ENCODE measurements at regions not wholly inside any gene's neighbourhood (a gene's known extent, or its start where the extent isn't known, plus 50 kb on each side); places are given as distances from the start of the nearest gene placed in this dataset.
"Not testable (repeated sequence)": the region's sequence is repeated elsewhere in the genome, so short reads cannot be mapped to it uniquely, and the experiment has no call there.

DNA sequence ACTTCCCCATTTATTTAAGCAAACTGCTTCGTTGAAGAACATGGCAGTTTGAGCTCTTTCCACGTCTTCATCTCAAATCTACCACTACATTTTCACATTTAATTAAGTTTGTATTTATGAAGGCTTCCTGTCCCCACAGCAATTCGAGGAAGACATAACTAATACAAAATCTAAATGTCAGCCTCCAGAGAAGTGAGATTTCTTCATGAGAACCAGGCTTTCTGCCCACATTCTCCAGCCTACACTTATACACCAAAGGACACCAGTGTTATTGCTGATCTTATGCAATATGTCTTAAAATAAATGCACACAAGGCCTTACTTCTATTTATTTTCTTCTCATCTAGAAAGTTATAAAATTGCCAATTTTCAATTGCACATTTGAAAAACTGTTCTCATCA lies 1209.3 kb upstream of the FAM98A start:
- H3K4me1 ChIP-seq, result no peaks in the 10 kb centered on the region
- TF ChIP-seq, protein P1, sequence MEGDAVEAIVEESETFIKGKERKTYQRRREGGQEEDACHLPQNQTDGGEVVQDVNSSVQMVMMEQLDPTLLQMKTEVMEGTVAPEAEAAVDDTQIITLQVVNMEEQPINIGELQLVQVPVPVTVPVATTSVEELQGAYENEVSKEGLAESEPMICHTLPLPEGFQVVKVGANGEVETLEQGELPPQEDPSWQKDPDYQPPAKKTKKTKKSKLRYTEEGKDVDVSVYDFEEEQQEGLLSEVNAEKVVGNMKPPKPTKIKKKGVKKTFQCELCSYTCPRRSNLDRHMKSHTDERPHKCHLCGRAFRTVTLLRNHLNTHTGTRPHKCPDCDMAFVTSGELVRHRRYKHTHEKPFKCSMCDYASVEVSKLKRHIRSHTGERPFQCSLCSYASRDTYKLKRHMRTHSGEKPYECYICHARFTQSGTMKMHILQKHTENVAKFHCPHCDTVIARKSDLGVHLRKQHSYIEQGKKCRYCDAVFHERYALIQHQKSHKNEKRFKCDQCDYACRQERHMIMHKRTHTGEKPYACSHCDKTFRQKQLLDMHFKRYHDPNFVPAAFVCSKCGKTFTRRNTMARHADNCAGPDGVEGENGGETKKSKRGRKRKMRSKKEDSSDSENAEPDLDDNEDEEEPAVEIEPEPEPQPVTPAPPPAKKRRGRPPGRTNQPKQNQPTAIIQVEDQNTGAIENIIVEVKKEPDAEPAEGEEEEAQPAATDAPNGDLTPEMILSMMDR (IDR thresholded peaks at IDR 0.05), result no peak
- TF ChIP-seq POLR2A (IDR thresholded peaks at IDR 0.05), result no peak
- intact Hi-C loops (cut with DNase I; ENCODE audit: low total_unique reads), result no loop called here

GRCh38 chr2:34806891-34807290 lies 1207.8 kb upstream of the FAM98A start:
- TF ChIP-seq POLR2A (IDR thresholded peaks at IDR 0.05), result no peak
- TF ChIP-seq, protein P1 (IDR thresholded peaks at IDR 0.05), result no peak
- Histone ChIP-seq H3K9me3 (no peaks in the 10 kb centered on the region), H3K4me3 (no peak overlapping the region), H3K4me1 (no peaks in the 10 kb centered on the region), H3K36me3 (no peaks in the 10 kb centered on the region), H3K27me3 (no peaks in the 10 kb centered on the region), H3K27ac (no peak overlapping the region)
- intact Hi-C loops (cut with DNase I; ENCODE audit: low total_unique reads), result no loop called here
- no peak for DNase-seq

More for the DNA sequence above, 1209.3 kb upstream of the FAM98A start:
- no peaks in the 10 kb centered on the region for H3K27me3 ChIP-seq
- H3K27ac ChIP-seq, result no peak overlapping the region
- no peaks in the 10 kb centered on the region for H3K36me3 ChIP-seq
- no peaks in the 10 kb centered on the region for H3K9me3 ChIP-seq
- no peak overlapping the region for H3K4me3 ChIP-seq
- DNase-seq, result no peak

- no peak for DNase-seq
- H3K9me3 ChIP-seq, result no peaks in the 10 kb centered on the region
- no peaks in the 10 kb centered on the region for H3K4me1 ChIP-seq
- no peak overlapping the region for H3K4me3 ChIP-seq
- H3K27ac ChIP-seq, result no peak overlapping the region
- intact Hi-C loops (cut with DNase I; ENCODE audit: low total_unique reads), result no loop called here
- no peaks in the 10 kb centered on the region for H3K36me3 ChIP-seq
- TF ChIP-seq POLR2A (IDR thresholded peaks at IDR 0.05), result no peak
- TF ChIP-seq, protein P1 (IDR thresholded peaks at IDR 0.05), result no peak
- no peaks in the 10 kb centered on the region for H3K27me3 ChIP-seq
Observed at GRCh38 chr2:34806396-34806795, 1207.3 kb upstream of the FAM98A start.

- Histone ChIP-seq H3K4me3 (no peak overlapping the region), H3K36me3 (no peaks in the 10 kb centered on the region), H3K4me1 (no peaks in the 10 kb centered on the region), H3K27ac (no peak overlapping the region), H3K27me3 (no peaks in the 10 kb centered on the region), H3K9me3 (no peaks in the 10 kb centered on the region)
- TF ChIP-seq, protein P1 (IDR thresholded peaks at IDR 0.05), result no peak
- no peak for TF ChIP-seq POLR2A (IDR thresholded peaks at IDR 0.05)
- intact Hi-C loops (cut with DNase I; ENCODE audit: low total_unique reads), result no loop called here
- no peak for DNase-seq
Observed at GRCh38 chr2:34799556-34799955, 1200.5 kb upstream of the FAM98A start.

- H3K27ac ChIP-seq; H3K27me3 ChIP-seq; H3K4me3 ChIP-seq; H3K9me3 ChIP-seq; H3K36me3 ChIP-seq; DNase-seq; H3K4me1 ChIP-seq; intact Hi-C loops (cut with DNase I; ENCODE audit: low total_unique reads): not testable (repeated sequence)
Observed at GRCh38 chr2:34795586-34795985, 1196.5 kb upstream of the FAM98A start.

- Histone ChIP-seq H3K4me1 (no peaks in the 10 kb centered on the region), H3K36me3 (no peaks in the 10 kb centered on the region), H3K27ac (no peak overlapping the region), H3K4me3 (no peak overlapping the region), H3K27me3 (no peaks in the 10 kb centered on the region), H3K9me3 (no peaks in the 10 kb centered on the region)
- TF ChIP-seq, protein P1 (IDR thresholded peaks at IDR 0.05), result no peak
- no peak for TF ChIP-seq POLR2A (IDR thresholded peaks at IDR 0.05)
- DNase-seq, result no peak
- intact Hi-C loops (cut with DNase I; ENCODE audit: low total_unique reads), result no loop called here
Observed at GRCh38 chr2:34789169-34789568, 1190.1 kb upstream of the FAM98A start.

Data from uterus (tissue), 3 donors.